BJ (cell line): ENCODE measurements at regions not wholly inside any gene's neighbourhood (a gene's known extent, or its start where the extent isn't known, plus 50 kb on each side); places are given as distances from the start of the nearest gene placed in this dataset.

Source experiments
- CTCF ChIA-PET: fragments of 350-600 bp; formaldehyde crosslinking; extraction: SDS; loops from one replicate; lab custom pipeline; 2021; ENCODE audit warnings: antibody characterized with exemption, inconsistent platforms; lab: Yijun Ruan, JAX
- POLR2A ChIA-PET: fragments of 300-600 bp; sonication (Branson Sonifier 250); formaldehyde crosslinking; extraction: SDS; loops from one replicate; lab custom pipeline; 2021; ENCODE audit warnings: antibody characterized with exemption; lab: Charles Lee
- DNase-seq: peaks from one replicate; pipeline ENCODE4 v3.0.0-alpha.2; 2011; ENCODE audit warnings: low read depth
- H3K27me3 ChIP-seq: 2 replicates; pipeline ENCODE4 v1.6.0; 2011; ENCODE audit warnings: low read length; ENCODE audit not compliant: control insufficient read depth, insufficient read depth
- H3K36me3 ChIP-seq: 2 replicates; pipeline ENCODE4 v1.5.1; 2011; ENCODE audit warnings: low read length; ENCODE audit not compliant: control insufficient read depth, insufficient read depth
- H3K4me3 ChIP-seq: 2 replicates; pipeline ENCODE4 v1.5.1; 2011; ENCODE audit warnings: low read depth, mild to moderate bottlenecking, control low read depth, low read length
- CTCF ChIP-seq: IDR thresholded peaks from 2 replicates; pipeline ENCODE4 v1.5.1; 2011; ENCODE audit warnings: low read depth, mild to moderate bottlenecking, control low read depth, inconsistent platforms, low read length, moderate library complexity; ENCODE audit not compliant: insufficient read depth

- H3K36me3 ChIP-seq, result no peaks in the 10 kb centered on the region
- no peak for TF ChIP-seq CTCF
- H3K27me3 ChIP-seq, result no peaks in the 10 kb centered on the region
- ChIA-PET POLR2A (no interaction called here), CTCF (no interaction called here)
- no peak overlapping the region for H3K4me3 ChIP-seq
- DNase-seq, result no peak
Measured at GRCh38 chr1:13896932-13897331, 196.9 kb downstream of the PRDM2 start.

- TF ChIP-seq CTCF, result no peak
- Histone ChIP-seq H3K27me3 (no peaks in the 10 kb centered on the region), H3K4me3 (no peak overlapping the region), H3K36me3 (no peaks in the 10 kb centered on the region)
- POLR2A ChIA-PET, result no interaction called here
- CTCF ChIA-PET, result no interaction called here
- DNase-seq, result no peak
Measured at GRCh38 chr1:13898406-13898805, 198.4 kb downstream of the PRDM2 start.

- H3K4me3 ChIP-seq, result no peak overlapping the region
- no peak for TF ChIP-seq CTCF
- DNase-seq, result no peak
- H3K27me3 ChIP-seq, result no peaks in the 10 kb centered on the region
- CTCF ChIA-PET, result no interaction called here
- POLR2A ChIA-PET, result no interaction called here
- no peaks in the 10 kb centered on the region for H3K36me3 ChIP-seq
Measured at GRCh38 chr1:13899856-13900255, 199.9 kb downstream of the PRDM2 start.

GRCh38 chr1:13900583-13900982 lies 200.6 kb downstream of the PRDM2 start:
- Histone ChIP-seq H3K27me3 (no peaks in the 10 kb centered on the region), H3K4me3 (no peak overlapping the region), H3K36me3 (no peaks in the 10 kb centered on the region)
- TF ChIP-seq CTCF, result no peak
- ChIA-PET CTCF (no interaction called here), POLR2A (no interaction called here)
- no peak for DNase-seq

- POLR2A ChIA-PET, result no interaction called here
- Histone ChIP-seq H3K36me3 (no peaks in the 10 kb centered on the region), H3K4me3 (no peak overlapping the region), H3K27me3 (no peaks in the 10 kb centered on the region)
- CTCF ChIA-PET, result no interaction called here
- DNase-seq, result no peak
- TF ChIP-seq CTCF, result no peak
Measured at GRCh38 chr1:13901039-13901438, 201.1 kb downstream of the PRDM2 start.

GRCh38 chr1:13901597-13901996 lies 201.6 kb downstream of the PRDM2 start:
- DNase-seq, result no peak
- H3K27me3 ChIP-seq, result no peaks in the 10 kb centered on the region
- H3K4me3 ChIP-seq, result no peak overlapping the region
- ChIA-PET POLR2A (no interaction called here), CTCF (no interaction called here)
- no peak for TF ChIP-seq CTCF
- no peaks in the 10 kb centered on the region for H3K36me3 ChIP-seq
